HEK293 (cell line): ENCODE measurements at regions not wholly inside any gene's neighbourhood (a gene's known extent, or its start where the extent isn't known, plus 50 kb on each side); places are given as distances from the start of the nearest gene placed in this dataset.

Experiments used
- CTCF ChIA-PET: fragments of 350-600 bp; formaldehyde crosslinking; extraction: SDS; loops from one replicate; lab custom pipeline; 2021; ENCODE audit warnings: antibody characterized with exemption; lab: Yijun Ruan, JAX
- POLR2A ChIA-PET: fragments of 300-600 bp; formaldehyde crosslinking; extraction: SDS; loops from one replicate; lab custom pipeline; 2020; ENCODE audit warnings: antibody characterized with exemption, inconsistent platforms; lab: Yijun Ruan, JAX
- H3K27ac ChIP-seq: fragments of 200-500 bp; sonication (Bioruptor generic); 2 replicates; pipeline ENCODE4 v1.5.1; 2014; ENCODE audit warnings: low read depth, low read length, control low read depth, inconsistent platforms; ENCODE audit errors: extremely low read depth
- H3K36me3 ChIP-seq, 2 experiments: fragments of 200-500 bp in 1 of 2; sonication (Bioruptor generic) in 1 of 2; 1 replicate in 1 of 2; 2 replicates in 1 of 2; pipeline ENCODE4 v1.5.1; 2014 to 2017; ENCODE audit warnings: inconsistent platforms in 2 of 2, low read length in 2 of 2; ENCODE audit not compliant: control insufficient read depth in 2 of 2, insufficient read depth in 1 of 2
- H3K4me1 ChIP-seq: fragments of 200-500 bp; sonication (Bioruptor generic); 2 replicates; pipeline ENCODE4 v1.5.1; 2014; ENCODE audit warnings: mild to moderate bottlenecking, low read length, inconsistent platforms; ENCODE audit not compliant: control insufficient read depth, insufficient read depth
- H3K4me3 ChIP-seq: 2 replicates; pipeline ENCODE4 v1.5.1; 2011; ENCODE audit warnings: low read depth, mild to moderate bottlenecking, control low read depth, low read length, moderate library complexity
- H3K9me3 ChIP-seq: fragments of 200-500 bp; sonication (Bioruptor generic); 2 replicates; pipeline ENCODE4 v1.5.1; 2014; ENCODE audit warnings: low read depth, low read length, inconsistent platforms; ENCODE audit not compliant: control insufficient read depth, insufficient read depth
- KLF7 ChIP-seq: fragments of 450-650 bp; formaldehyde crosslinking; IDR thresholded peaks from 2 replicates; pipeline ENCODE4 v1.5.1; 2016; ENCODE audit warnings: missing biosample characterization, missing genetic modification characterization, borderline replicate concordance
- MEIS1 ChIP-seq: sonication (generic); formaldehyde crosslinking; IDR thresholded peaks from 2 replicates; pipeline ENCODE4 v1.8.1; 2022; ENCODE audit warnings: missing genetic modification reagents, mild to moderate bottlenecking, borderline replicate concordance
- OVOL3 ChIP-seq: fragments of 450-650 bp; formaldehyde crosslinking; IDR thresholded peaks from 2 replicates; pipeline ENCODE4 v1.5.1; 2016; ENCODE audit warnings: missing biosample characterization, missing genetic modification characterization
- PRDM2 ChIP-seq: fragments of 450-650 bp; formaldehyde crosslinking; IDR thresholded peaks from 2 replicates; pipeline ENCODE4 v1.5.1; 2016; ENCODE audit warnings: missing biosample characterization, missing genetic modification characterization, borderline replicate concordance
- SCRT2 ChIP-seq: fragments of 450-650 bp; formaldehyde crosslinking; IDR thresholded peaks from 2 replicates; pipeline ENCODE4 v1.5.1; 2016; ENCODE audit warnings: missing biosample characterization, missing genetic modification characterization
- ZBTB20 ChIP-seq: fragments of 450-650 bp; formaldehyde crosslinking; IDR thresholded peaks from 2 replicates; pipeline ENCODE4 v1.5.1; 2016; ENCODE audit warnings: missing biosample characterization, missing genetic modification characterization
- ZNF214 ChIP-seq: fragments of 450-650 bp; formaldehyde crosslinking; IDR thresholded peaks from 2 replicates; pipeline ENCODE4 v1.5.1; 2017; ENCODE audit warnings: missing biosample characterization, mild to moderate bottlenecking, missing genetic modification characterization, borderline replicate concordance
- ZNF354C ChIP-seq: fragments of 450-650 bp; formaldehyde crosslinking; IDR thresholded peaks from 2 replicates; pipeline ENCODE4 v1.5.1; 2016; ENCODE audit warnings: missing biosample characterization, missing genetic modification characterization, low read depth, borderline replicate concordance
- ZNF362 ChIP-seq: fragments of 450-650 bp; formaldehyde crosslinking; IDR thresholded peaks from 2 replicates; pipeline ENCODE4 v1.5.1; 2016; ENCODE audit warnings: missing biosample characterization, missing genetic modification characterization
- ZNF704 ChIP-seq: fragments of 450-650 bp; formaldehyde crosslinking; IDR thresholded peaks from 2 replicates; pipeline ENCODE4 v1.5.1; 2016; ENCODE audit warnings: missing biosample characterization, missing genetic modification characterization
- TF ChIP-seq, protein P1 (sequence below): IDR thresholded peaks from 2 replicates; pipeline ENCODE4 v1.6.1; 2011; ENCODE audit warnings: mild to moderate bottlenecking, low read depth, low read length, borderline replicate concordance

GRCh38 chr6:139824864-139825263 is 450.4 kb upstream of the CITED2 start:
- ChIA-PET CTCF (no interaction called here), POLR2A (no interaction called here)
- TF ChIP-seq PRDM2 (tag by site-specific recombination) (no peak), ZBTB20 (no peak)
- TF ChIP-seq, protein P1, sequence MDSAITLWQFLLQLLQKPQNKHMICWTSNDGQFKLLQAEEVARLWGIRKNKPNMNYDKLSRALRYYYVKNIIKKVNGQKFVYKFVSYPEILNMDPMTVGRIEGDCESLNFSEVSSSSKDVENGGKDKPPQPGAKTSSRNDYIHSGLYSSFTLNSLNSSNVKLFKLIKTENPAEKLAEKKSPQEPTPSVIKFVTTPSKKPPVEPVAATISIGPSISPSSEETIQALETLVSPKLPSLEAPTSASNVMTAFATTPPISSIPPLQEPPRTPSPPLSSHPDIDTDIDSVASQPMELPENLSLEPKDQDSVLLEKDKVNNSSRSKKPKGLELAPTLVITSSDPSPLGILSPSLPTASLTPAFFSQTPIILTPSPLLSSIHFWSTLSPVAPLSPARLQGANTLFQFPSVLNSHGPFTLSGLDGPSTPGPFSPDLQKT = no peak
- Histone ChIP-seq H3K4me1 (no peaks in the 10 kb centered on the region), H3K27ac (no peak overlapping the region), H3K4me3 (no peak overlapping the region), H3K36me3 (no peaks in the 10 kb centered on the region), H3K9me3 (no peaks in the 10 kb centered on the region)

DNA sequence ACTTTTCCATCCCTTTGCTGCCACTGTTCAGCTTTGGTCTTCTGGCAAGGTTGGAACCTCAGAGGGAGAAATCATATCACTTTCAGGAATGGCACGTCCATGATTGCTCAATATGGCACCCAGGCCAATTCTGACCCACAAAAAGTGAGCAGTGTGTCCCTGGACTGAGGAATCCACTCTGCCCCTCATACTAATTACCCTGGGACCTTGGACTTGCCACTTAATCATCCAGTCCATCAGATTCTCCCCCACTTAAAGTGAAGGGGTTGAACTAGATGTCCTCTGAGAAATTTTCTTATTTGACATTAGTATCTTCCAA is 449.3 kb upstream of the CITED2 start:
- Histone ChIP-seq H3K4me1 (no peaks in the 10 kb centered on the region), H3K4me3 (no peak overlapping the region), H3K27ac (no peak overlapping the region), H3K36me3 (no peaks in the 10 kb centered on the region), H3K9me3 (no peaks in the 10 kb centered on the region)
- ChIA-PET POLR2A (no interaction called here), CTCF (no interaction called here)
- TF ChIP-seq ZNF362 = no peak

DNA sequence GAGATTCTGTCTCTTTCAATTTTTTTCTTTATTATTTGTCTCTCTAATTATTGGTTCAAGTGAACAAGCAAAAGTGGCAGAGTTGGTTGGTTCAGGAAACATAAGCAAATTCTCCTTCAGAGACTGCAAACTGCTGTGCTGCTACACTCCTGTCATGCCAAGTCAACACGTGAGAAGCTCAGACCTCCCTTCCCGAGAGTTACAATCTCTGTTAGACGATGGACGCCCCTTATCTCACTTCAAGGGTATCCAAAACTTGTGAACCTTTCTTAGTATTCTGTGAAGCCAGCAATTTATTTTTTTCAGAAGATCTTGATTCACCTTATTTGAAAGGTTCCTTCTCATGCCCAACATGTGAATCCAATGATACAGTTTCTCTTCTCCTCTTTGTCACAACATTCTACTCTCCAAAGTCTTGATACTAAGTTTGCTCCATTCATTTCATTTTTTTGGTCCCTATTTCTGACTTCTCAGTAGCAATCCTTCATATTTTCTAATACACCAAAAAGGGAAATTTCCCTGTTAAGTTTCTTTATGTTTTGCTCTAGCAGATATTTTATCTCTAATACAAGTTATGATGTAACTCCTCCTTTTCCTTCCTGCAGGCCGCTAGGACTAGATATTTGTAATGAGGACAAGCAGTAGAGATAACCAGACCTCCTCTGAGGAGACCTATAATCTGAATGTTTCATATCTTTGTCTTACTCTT is 448.8 kb upstream of the CITED2 start:
- Histone ChIP-seq H3K27ac (no peak overlapping the region), H3K9me3 (no peaks in the 10 kb centered on the region), H3K4me3 (no peak overlapping the region), H3K4me1 (no peaks in the 10 kb centered on the region), H3K36me3 (no peaks in the 10 kb centered on the region)
- ChIA-PET POLR2A (no interaction called here), CTCF (no interaction called here)
- TF ChIP-seq OVOL3 (tag by site-specific recombination) (no peak), ZNF354C (no peak), ZNF704 (no peak), ZNF214 (tag by site-specific recombination) (no peak), SCRT2 (tag by site-specific recombination) (no peak), MEIS1 (no peak), KLF7 (tag by site-specific recombination) (no peak)
